Cardiac fibroblast (primary cell): ENCODE measurements at regions not wholly inside any gene's neighbourhood (a gene's known extent, or its start where the extent isn't known, plus 50 kb on each side); places are given as distances from the start of the nearest gene placed in this dataset.
A peak's percentile ranks its signal among the peaks of the same experiment; 100 is the strongest.

Experiments
- DNase-seq, 2 donors: peaks; one replicate each; pipeline versions ENCODE4 v3.0.0 to v3.0.0-alpha.2; 2010; ENCODE audit warnings: low read depth in 2 of 2
- H3K4me3 ChIP-seq, 2 donors: replicated peaks in 1 of 2; 1 replicate in 1 of 2; 2 replicates in 1 of 2; pipeline ENCODE4 v1.5.1; 2011; ENCODE audit warnings: low read depth in 2 of 2, low read length in 2 of 2, mild to moderate bottlenecking in 2 of 2, moderate library complexity in 1 of 2
- TF ChIP-seq, protein P1 (sequence below): IDR thresholded peaks from one replicate; pipeline ENCODE4 v1.5.1; 2011; ENCODE audit warnings: low read depth, mild to moderate bottlenecking, low read length, inconsistent platforms

GRCh38 chr18:57957210-57957609 is 86.8 kb upstream of the NEDD4L start:
- TF ChIP-seq, protein P1, sequence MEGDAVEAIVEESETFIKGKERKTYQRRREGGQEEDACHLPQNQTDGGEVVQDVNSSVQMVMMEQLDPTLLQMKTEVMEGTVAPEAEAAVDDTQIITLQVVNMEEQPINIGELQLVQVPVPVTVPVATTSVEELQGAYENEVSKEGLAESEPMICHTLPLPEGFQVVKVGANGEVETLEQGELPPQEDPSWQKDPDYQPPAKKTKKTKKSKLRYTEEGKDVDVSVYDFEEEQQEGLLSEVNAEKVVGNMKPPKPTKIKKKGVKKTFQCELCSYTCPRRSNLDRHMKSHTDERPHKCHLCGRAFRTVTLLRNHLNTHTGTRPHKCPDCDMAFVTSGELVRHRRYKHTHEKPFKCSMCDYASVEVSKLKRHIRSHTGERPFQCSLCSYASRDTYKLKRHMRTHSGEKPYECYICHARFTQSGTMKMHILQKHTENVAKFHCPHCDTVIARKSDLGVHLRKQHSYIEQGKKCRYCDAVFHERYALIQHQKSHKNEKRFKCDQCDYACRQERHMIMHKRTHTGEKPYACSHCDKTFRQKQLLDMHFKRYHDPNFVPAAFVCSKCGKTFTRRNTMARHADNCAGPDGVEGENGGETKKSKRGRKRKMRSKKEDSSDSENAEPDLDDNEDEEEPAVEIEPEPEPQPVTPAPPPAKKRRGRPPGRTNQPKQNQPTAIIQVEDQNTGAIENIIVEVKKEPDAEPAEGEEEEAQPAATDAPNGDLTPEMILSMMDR: no peak
- H3K4me3 ChIP-seq: no peak overlapping the region
- DNase-seq: no peak

- DNase-seq: no peak
- no peak overlapping the region for H3K4me3 ChIP-seq
- TF ChIP-seq, protein P1: no peak
Measured at GRCh38 chr18:57956491-57956890, 87.5 kb upstream of the NEDD4L start.

DNA sequence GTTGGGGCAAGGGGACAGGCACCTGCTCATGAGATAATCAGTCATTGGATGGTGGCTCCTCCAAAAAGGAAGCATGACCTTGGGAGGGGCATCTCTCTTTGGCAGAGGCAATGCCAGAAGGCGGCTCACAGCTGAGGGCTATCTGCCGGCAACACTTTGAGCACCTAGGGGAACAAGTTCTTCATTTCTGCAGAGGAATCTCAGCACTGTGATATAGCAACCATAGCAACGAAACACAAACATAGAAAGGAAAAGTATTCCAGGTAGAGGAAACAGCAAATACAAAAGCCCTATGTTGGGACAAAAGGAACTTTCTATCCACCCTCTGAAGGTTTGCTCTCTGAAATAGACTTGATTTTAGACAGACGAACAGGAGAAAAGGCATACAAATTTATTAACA is 89.1 kb upstream of the NEDD4L start:
- no peak overlapping the region for H3K4me3 ChIP-seq
- TF ChIP-seq, protein P1: no peak
- DNase-seq: no peak

DNA sequence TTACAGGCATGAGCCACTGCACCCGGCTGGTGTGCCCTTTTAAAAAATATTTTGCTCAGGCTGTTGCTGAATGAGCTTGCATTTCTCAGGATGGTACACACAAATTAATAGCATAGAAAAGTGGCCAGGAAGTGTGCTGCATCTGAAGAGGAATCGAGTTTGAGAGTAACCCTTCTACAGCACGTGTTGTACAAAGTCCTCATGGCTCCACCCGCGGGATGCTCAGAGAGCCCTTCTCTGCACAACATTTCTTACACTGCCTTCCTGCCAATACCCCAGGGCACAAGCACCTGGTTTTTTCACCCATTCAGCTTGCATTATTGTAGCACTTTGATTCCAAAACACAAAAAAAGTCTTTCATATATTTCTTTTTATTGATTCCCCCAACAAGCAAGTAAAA is 90.1 kb upstream of the NEDD4L start:
- TF ChIP-seq, protein P1: no peak
- no peak for DNase-seq
- H3K4me3 ChIP-seq: no peak overlapping the region

- DNase-seq: no peak
- H3K4me3 ChIP-seq: no peak overlapping the region
- TF ChIP-seq, protein P1: no peak
Measured at GRCh38 chr18:57951999-57952774, 91.8 kb upstream of the NEDD4L start.

GRCh38 chr18:57951117-57951796 is 92.8 kb upstream of the NEDD4L start:
- DNase-seq: peak in 1 of 2 donors; percentile 19
- TF ChIP-seq, protein P1: no peak
- no peak overlapping the region for H3K4me3 ChIP-seq
